WTC11 (cell line): ENCODE measurements at regions not wholly inside any gene's neighbourhood (a gene's known extent, or its start where the extent isn't known, plus 50 kb on each side); places are given as distances from the start of the nearest gene placed in this dataset.

Source experiments
- ATF2 ChIP-seq: sonication (generic); formaldehyde crosslinking; IDR thresholded peaks from 2 replicates; pipeline ENCODE4 v1.8.1; 2022; ENCODE audit warnings: low read depth, missing genetic modification reagents, borderline replicate concordance
- CREB1 ChIP-seq: sonication (generic); formaldehyde crosslinking; IDR thresholded peaks from 2 replicates; pipeline ENCODE4 v1.8.0; 2023; ENCODE audit warnings: mild to moderate bottlenecking, missing genetic modification reagents
- CTCF ChIP-seq: fragments of 200-600 bp; IDR thresholded peaks from 2 replicates; pipeline ENCODE4 v1.8.0; 2022; ENCODE audit warnings: antibody characterized with exemption
- ETV6 ChIP-seq: sonication (generic); formaldehyde crosslinking; IDR thresholded peaks from 2 replicates; pipeline ENCODE4 v1.8.1; 2022; ENCODE audit warnings: mild to moderate bottlenecking, missing genetic modification reagents
- KAT7 ChIP-seq: sonication (generic); formaldehyde crosslinking; IDR thresholded peaks from 2 replicates; pipeline ENCODE4 v1.8.1; 2023; ENCODE audit warnings: missing genetic modification reagents, mild to moderate bottlenecking, borderline replicate concordance
- NR1H2 ChIP-seq: sonication (generic); formaldehyde crosslinking; IDR thresholded peaks from 2 replicates; pipeline ENCODE4 v1.9.0; 2021; ENCODE audit warnings: mild to moderate bottlenecking, moderate library complexity, missing genetic modification reagents
- ZNF263 ChIP-seq: sonication (generic); formaldehyde crosslinking; IDR thresholded peaks from 2 replicates; pipeline ENCODE4 v1.8.1; 2022; ENCODE audit warnings: low read depth, mild to moderate bottlenecking, moderate library complexity, missing genetic modification reagents
- ZNF317 ChIP-seq: sonication (generic); formaldehyde crosslinking; IDR thresholded peaks from 2 replicates; pipeline ENCODE4 v1.8.1; 2023; ENCODE audit warnings: low read depth, mild to moderate bottlenecking, moderate library complexity, missing genetic modification reagents, borderline replicate concordance
- TF ChIP-seq, protein P1 (sequence below): sonication (generic); formaldehyde crosslinking; IDR thresholded peaks from 2 replicates; pipeline ENCODE4 v1.8.0; 2023; ENCODE audit warnings: missing genetic modification reagents
- TF ChIP-seq, protein P2 (sequence below): sonication (generic); formaldehyde crosslinking; IDR thresholded peaks from 2 replicates; pipeline ENCODE4 v1.8.1; 2022; ENCODE audit warnings: mild to moderate bottlenecking, moderate library complexity, missing genetic modification reagents

GRCh38 chr12:97835541-97835940, 372.9 kb downstream of the RMST start:
- TF ChIP-seq ETV6 (CRISPR knock-in tag) = no peak
- TF ChIP-seq ZNF317 = no peak
- no peak for TF ChIP-seq CTCF
- TF ChIP-seq NR1H2 (CRISPR knock-in tag) = no peak
- TF ChIP-seq CREB1 = no peak
- TF ChIP-seq KAT7 (CRISPR knock-in tag) = no peak
- no peak for TF ChIP-seq ATF2 (CRISPR knock-in tag)
- no peak for TF ChIP-seq ZNF263
- TF ChIP-seq, protein P1, sequence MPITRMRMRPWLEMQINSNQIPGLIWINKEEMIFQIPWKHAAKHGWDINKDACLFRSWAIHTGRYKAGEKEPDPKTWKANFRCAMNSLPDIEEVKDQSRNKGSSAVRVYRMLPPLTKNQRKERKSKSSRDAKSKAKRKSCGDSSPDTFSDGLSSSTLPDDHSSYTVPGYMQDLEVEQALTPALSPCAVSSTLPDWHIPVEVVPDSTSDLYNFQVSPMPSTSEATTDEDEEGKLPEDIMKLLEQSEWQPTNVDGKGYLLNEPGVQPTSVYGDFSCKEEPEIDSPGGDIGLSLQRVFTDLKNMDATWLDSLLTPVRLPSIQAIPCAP (CRISPR knock-in tag) = no peak
- TF ChIP-seq, protein P2, sequence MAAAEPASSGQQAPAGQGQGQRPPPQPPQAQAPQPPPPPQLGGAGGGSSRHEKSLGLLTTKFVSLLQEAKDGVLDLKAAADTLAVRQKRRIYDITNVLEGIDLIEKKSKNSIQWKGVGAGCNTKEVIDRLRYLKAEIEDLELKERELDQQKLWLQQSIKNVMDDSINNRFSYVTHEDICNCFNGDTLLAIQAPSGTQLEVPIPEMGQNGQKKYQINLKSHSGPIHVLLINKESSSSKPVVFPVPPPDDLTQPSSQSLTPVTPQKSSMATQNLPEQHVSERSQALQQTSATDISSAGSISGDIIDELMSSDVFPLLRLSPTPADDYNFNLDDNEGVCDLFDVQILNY (CRISPR knock-in tag) = no peak
